ENCODE measurements at regions not wholly inside any gene's neighbourhood (a gene's known extent, or its start where the extent isn't known, plus 50 kb on each side); places are given as distances from the start of the nearest gene placed in this dataset.

DNA sequence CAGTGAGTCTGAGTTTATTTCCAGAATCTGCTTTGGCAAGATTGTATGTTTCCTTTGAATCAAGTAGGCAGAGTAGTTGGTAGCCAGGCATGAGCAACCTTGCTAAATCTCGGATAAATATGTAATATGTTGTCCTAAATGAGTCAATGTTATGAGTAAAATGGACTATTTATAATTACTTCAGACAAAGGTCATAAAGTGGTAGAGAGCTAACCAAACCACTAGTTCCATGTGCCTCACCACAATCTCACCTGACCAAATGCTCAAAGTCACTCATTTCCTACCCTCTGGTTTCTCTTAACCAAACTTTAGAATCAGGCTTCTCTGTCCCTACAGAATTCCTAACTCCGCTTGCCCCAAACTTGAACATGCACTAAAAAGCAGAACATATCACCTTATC, 261.2 kb upstream of the FSIP2 start:
- TF ChIP-seq, protein P1, sequence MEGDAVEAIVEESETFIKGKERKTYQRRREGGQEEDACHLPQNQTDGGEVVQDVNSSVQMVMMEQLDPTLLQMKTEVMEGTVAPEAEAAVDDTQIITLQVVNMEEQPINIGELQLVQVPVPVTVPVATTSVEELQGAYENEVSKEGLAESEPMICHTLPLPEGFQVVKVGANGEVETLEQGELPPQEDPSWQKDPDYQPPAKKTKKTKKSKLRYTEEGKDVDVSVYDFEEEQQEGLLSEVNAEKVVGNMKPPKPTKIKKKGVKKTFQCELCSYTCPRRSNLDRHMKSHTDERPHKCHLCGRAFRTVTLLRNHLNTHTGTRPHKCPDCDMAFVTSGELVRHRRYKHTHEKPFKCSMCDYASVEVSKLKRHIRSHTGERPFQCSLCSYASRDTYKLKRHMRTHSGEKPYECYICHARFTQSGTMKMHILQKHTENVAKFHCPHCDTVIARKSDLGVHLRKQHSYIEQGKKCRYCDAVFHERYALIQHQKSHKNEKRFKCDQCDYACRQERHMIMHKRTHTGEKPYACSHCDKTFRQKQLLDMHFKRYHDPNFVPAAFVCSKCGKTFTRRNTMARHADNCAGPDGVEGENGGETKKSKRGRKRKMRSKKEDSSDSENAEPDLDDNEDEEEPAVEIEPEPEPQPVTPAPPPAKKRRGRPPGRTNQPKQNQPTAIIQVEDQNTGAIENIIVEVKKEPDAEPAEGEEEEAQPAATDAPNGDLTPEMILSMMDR (IDR thresholded peaks at IDR 0.05): no peak
- TF ChIP-seq POLR2AphosphoS5 (IDR thresholded peaks at IDR 0.05; ENCODE audit: low read depth, low read length): no peak
- no peak for TF ChIP-seq GABPA (IDR thresholded peaks at IDR 0.05; ENCODE audit: low read depth)
- TF ChIP-seq, protein P2, sequence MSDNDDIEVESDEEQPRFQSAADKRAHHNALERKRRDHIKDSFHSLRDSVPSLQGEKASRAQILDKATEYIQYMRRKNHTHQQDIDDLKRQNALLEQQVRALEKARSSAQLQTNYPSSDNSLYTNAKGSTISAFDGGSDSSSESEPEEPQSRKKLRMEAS (IDR thresholded peaks at IDR 0.05; ENCODE audit: low read depth): no peak
- no peak for TF ChIP-seq MXI1 (IDR thresholded peaks at IDR 0.05; ENCODE audit: low read depth, low read length)
- no peak for TF ChIP-seq FOSL2 (IDR thresholded peaks at IDR 0.05; ENCODE audit: borderline replicate concordance, low read depth)
- TF ChIP-seq RFX5 (IDR thresholded peaks at IDR 0.05; ENCODE audit: low read length): no peak
- TF ChIP-seq, protein P3, sequence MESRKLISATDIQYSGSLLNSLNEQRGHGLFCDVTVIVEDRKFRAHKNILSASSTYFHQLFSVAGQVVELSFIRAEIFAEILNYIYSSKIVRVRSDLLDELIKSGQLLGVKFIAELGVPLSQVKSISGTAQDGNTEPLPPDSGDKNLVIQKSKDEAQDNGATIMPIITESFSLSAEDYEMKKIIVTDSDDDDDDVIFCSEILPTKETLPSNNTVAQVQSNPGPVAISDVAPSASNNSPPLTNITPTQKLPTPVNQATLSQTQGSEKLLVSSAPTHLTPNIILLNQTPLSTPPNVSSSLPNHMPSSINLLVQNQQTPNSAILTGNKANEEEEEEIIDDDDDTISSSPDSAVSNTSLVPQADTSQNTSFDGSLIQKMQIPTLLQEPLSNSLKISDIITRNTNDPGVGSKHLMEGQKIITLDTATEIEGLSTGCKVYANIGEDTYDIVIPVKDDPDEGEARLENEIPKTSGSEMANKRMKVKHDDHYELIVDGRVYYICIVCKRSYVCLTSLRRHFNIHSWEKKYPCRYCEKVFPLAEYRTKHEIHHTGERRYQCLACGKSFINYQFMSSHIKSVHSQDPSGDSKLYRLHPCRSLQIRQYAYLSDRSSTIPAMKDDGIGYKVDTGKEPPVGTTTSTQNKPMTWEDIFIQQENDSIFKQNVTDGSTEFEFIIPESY (IDR thresholded peaks at IDR 0.05; ENCODE audit: borderline replicate concordance, low read depth): no peak
